ENCODE measurements at regions not wholly inside any gene's neighbourhood (a gene's known extent, or its start where the extent isn't known, plus 50 kb on each side); places are given as distances from the start of the nearest gene placed in this dataset.

- Histone ChIP-seq H3K27me3 (ENCODE audit: control insufficient read depth, insufficient read depth, low read length) (peaks cover 6% of the 10 kb centered on the region), H3K27ac (ENCODE audit: low read length) (no peak overlapping the region), H3K9me3 (ENCODE audit: control insufficient read depth, low read depth, low read length) (no peaks in the 10 kb centered on the region), H3K4me1 (ENCODE audit: control insufficient read depth, insufficient read depth, low read length) (no peaks in the 10 kb centered on the region), H3K4me3 (ENCODE audit: low read length) (no peak overlapping the region), H3K36me3 (ENCODE audit: control insufficient read depth, insufficient read depth, low read length) (no peaks in the 10 kb centered on the region)
- no peak for DNase-seq
- WGBS (ENCODE audit: insufficient coverage, low lambda C conversion rate), result no CpG with 5 or more reads among the region's 7 CpGs
Measured at GRCh38 chr2:104756118-104756517, 97.8 kb upstream of the POU3F3 start.

- no peak for DNase-seq
- WGBS (ENCODE audit: insufficient coverage, low lambda C conversion rate), result 100% methylated on average over 3 of the region's 5 CpGs
- Histone ChIP-seq H3K9me3 (ENCODE audit: control insufficient read depth, low read depth, low read length) (no peaks in the 10 kb centered on the region), H3K27me3 (ENCODE audit: control insufficient read depth, insufficient read depth, low read length) (peaks cover 6% of the 10 kb centered on the region), H3K36me3 (ENCODE audit: control insufficient read depth, insufficient read depth, low read length) (no peaks in the 10 kb centered on the region), H3K4me1 (ENCODE audit: control insufficient read depth, insufficient read depth, low read length) (no peaks in the 10 kb centered on the region), H3K4me3 (ENCODE audit: low read length) (no peak overlapping the region), H3K27ac (ENCODE audit: low read length) (no peak overlapping the region)
Measured at GRCh38 chr2:104757056-104757455, 96.9 kb upstream of the POU3F3 start.

- no CpG with 5 or more reads among the region's 9 CpGs for WGBS (ENCODE audit: insufficient coverage, low lambda C conversion rate)
- H3K4me1 ChIP-seq (ENCODE audit: control insufficient read depth, insufficient read depth, low read length), result no peaks in the 10 kb centered on the region
- H3K4me3 ChIP-seq (ENCODE audit: low read length), result no peak overlapping the region
- H3K36me3 ChIP-seq (ENCODE audit: control insufficient read depth, insufficient read depth, low read length), result no peaks in the 10 kb centered on the region
- no peaks in the 10 kb centered on the region for H3K9me3 ChIP-seq (ENCODE audit: control insufficient read depth, low read depth, low read length)
- H3K27ac ChIP-seq (ENCODE audit: low read length), result no peak overlapping the region
- DNase-seq, result no peak
- peaks cover 6% of the 10 kb centered on the region for H3K27me3 ChIP-seq (ENCODE audit: control insufficient read depth, insufficient read depth, low read length)
Measured at GRCh38 chr2:104758199-104758620, 95.7 kb upstream of the POU3F3 start.

- Histone ChIP-seq H3K4me3 (ENCODE audit: low read length) (no peak overlapping the region), H3K36me3 (ENCODE audit: control insufficient read depth, insufficient read depth, low read length) (no peaks in the 10 kb centered on the region), H3K9me3 (ENCODE audit: control insufficient read depth, low read depth, low read length) (no peaks in the 10 kb centered on the region), H3K4me1 (ENCODE audit: control insufficient read depth, insufficient read depth, low read length) (no peaks in the 10 kb centered on the region), H3K27ac (ENCODE audit: low read length) (no peak overlapping the region), H3K27me3 (ENCODE audit: control insufficient read depth, insufficient read depth, low read length) (no peaks in the 10 kb centered on the region)
- WGBS (ENCODE audit: insufficient coverage, low lambda C conversion rate), result 60% methylated on average over 1 of the region's 8 CpGs
- DNase-seq, result no peak
Measured at GRCh38 chr2:104762031-104762430, 91.9 kb upstream of the POU3F3 start.

GRCh38 chr2:104766683-104767082 is 87.2 kb upstream of the POU3F3 start:
- no peak overlapping the region for H3K27ac ChIP-seq (ENCODE audit: low read length)
- no peaks in the 10 kb centered on the region for H3K27me3 ChIP-seq (ENCODE audit: control insufficient read depth, insufficient read depth, low read length)
- DNase-seq, result no peak
- H3K36me3 ChIP-seq (ENCODE audit: control insufficient read depth, insufficient read depth, low read length), result no peaks in the 10 kb centered on the region
- H3K4me3 ChIP-seq (ENCODE audit: low read length), result no peak overlapping the region
- H3K4me1 ChIP-seq (ENCODE audit: control insufficient read depth, insufficient read depth, low read length), result no peaks in the 10 kb centered on the region
- H3K9me3 ChIP-seq (ENCODE audit: control insufficient read depth, low read depth, low read length), result no peaks in the 10 kb centered on the region
- no CpG with 5 or more reads among the region's 10 CpGs for WGBS (ENCODE audit: insufficient coverage, low lambda C conversion rate)

- WGBS (ENCODE audit: insufficient coverage, low lambda C conversion rate), result 56% methylated on average over 2 of the region's 3 CpGs
- H3K27ac ChIP-seq (ENCODE audit: low read length), result no peak overlapping the region
- no peak overlapping the region for H3K4me3 ChIP-seq (ENCODE audit: low read length)
- no peaks in the 10 kb centered on the region for H3K4me1 ChIP-seq (ENCODE audit: control insufficient read depth, insufficient read depth, low read length)
- H3K27me3 ChIP-seq (ENCODE audit: control insufficient read depth, insufficient read depth, low read length), result no peaks in the 10 kb centered on the region
- H3K36me3 ChIP-seq (ENCODE audit: control insufficient read depth, insufficient read depth, low read length), result no peaks in the 10 kb centered on the region
- DNase-seq, result no peak
- H3K9me3 ChIP-seq (ENCODE audit: control insufficient read depth, low read depth, low read length), result no peaks in the 10 kb centered on the region
Measured at GRCh38 chr2:104768694-104769093, 85.2 kb upstream of the POU3F3 start.

GRCh38 chr2:104769096-104769495 is 84.8 kb upstream of the POU3F3 start:
- Histone ChIP-seq H3K27me3 (ENCODE audit: control insufficient read depth, insufficient read depth, low read length) (no peaks in the 10 kb centered on the region), H3K36me3 (ENCODE audit: control insufficient read depth, insufficient read depth, low read length) (no peaks in the 10 kb centered on the region), H3K27ac (ENCODE audit: low read length) (no peak overlapping the region), H3K4me3 (ENCODE audit: low read length) (no peak overlapping the region), H3K4me1 (ENCODE audit: control insufficient read depth, insufficient read depth, low read length) (no peaks in the 10 kb centered on the region), H3K9me3 (ENCODE audit: control insufficient read depth, low read depth, low read length) (no peaks in the 10 kb centered on the region)
- DNase-seq, result no peak
- no CpG with 5 or more reads among the region's 1 CpG for WGBS (ENCODE audit: insufficient coverage, low lambda C conversion rate)

- Histone ChIP-seq H3K27me3 (ENCODE audit: control insufficient read depth, insufficient read depth, low read length) (no peaks in the 10 kb centered on the region), H3K27ac (ENCODE audit: low read length) (no peak overlapping the region), H3K4me1 (ENCODE audit: control insufficient read depth, insufficient read depth, low read length) (no peaks in the 10 kb centered on the region), H3K4me3 (ENCODE audit: low read length) (no peak overlapping the region), H3K36me3 (ENCODE audit: control insufficient read depth, insufficient read depth, low read length) (no peaks in the 10 kb centered on the region), H3K9me3 (ENCODE audit: control insufficient read depth, low read depth, low read length) (no peaks in the 10 kb centered on the region)
- no peak for DNase-seq
- no CpG with 5 or more reads among the region's 1 CpG for WGBS (ENCODE audit: insufficient coverage, low lambda C conversion rate)
Measured at GRCh38 chr2:104772996-104773395, 80.9 kb upstream of the POU3F3 start.

GRCh38 chr2:104774631-104775030 is 79.3 kb upstream of the POU3F3 start:
- H3K4me3 ChIP-seq (ENCODE audit: low read length), result no peak overlapping the region
- no peaks in the 10 kb centered on the region for H3K36me3 ChIP-seq (ENCODE audit: control insufficient read depth, insufficient read depth, low read length)
- H3K4me1 ChIP-seq (ENCODE audit: control insufficient read depth, insufficient read depth, low read length), result no peaks in the 10 kb centered on the region
- H3K27ac ChIP-seq (ENCODE audit: low read length), result no peak overlapping the region
- DNase-seq, result no peak
- H3K9me3 ChIP-seq (ENCODE audit: control insufficient read depth, low read depth, low read length), result no peaks in the 10 kb centered on the region
- WGBS (ENCODE audit: insufficient coverage, low lambda C conversion rate), result 14% methylated on average over 1 of the region's 3 CpGs
- H3K27me3 ChIP-seq (ENCODE audit: control insufficient read depth, insufficient read depth, low read length), result no peaks in the 10 kb centered on the region

- no CpG with 5 or more reads among the region's 2 CpGs for WGBS (ENCODE audit: insufficient coverage, low lambda C conversion rate)
- Histone ChIP-seq H3K4me3 (ENCODE audit: low read length) (no peak overlapping the region), H3K36me3 (ENCODE audit: control insufficient read depth, insufficient read depth, low read length) (no peaks in the 10 kb centered on the region), H3K4me1 (ENCODE audit: control insufficient read depth, insufficient read depth, low read length) (no peaks in the 10 kb centered on the region), H3K9me3 (ENCODE audit: control insufficient read depth, low read depth, low read length) (no peaks in the 10 kb centered on the region), H3K27ac (ENCODE audit: low read length) (no peak overlapping the region), H3K27me3 (ENCODE audit: control insufficient read depth, insufficient read depth, low read length) (no peaks in the 10 kb centered on the region)
- DNase-seq, result no peak
Measured at GRCh38 chr2:104777721-104778120, 76.2 kb upstream of the POU3F3 start.

GRCh38 chr2:104781151-104781550 is 72.8 kb upstream of the POU3F3 start:
- no peak for DNase-seq

More at GRCh38 chr2:104781151-104781550, 72.8 kb upstream of the POU3F3 start:
- Histone ChIP-seq H3K9me3 (ENCODE audit: control insufficient read depth, low read depth, low read length) (no peaks in the 10 kb centered on the region), H3K27me3 (ENCODE audit: control insufficient read depth, insufficient read depth, low read length) (peaks cover 5% of the 10 kb centered on the region), H3K4me1 (ENCODE audit: control insufficient read depth, insufficient read depth, low read length) (no peaks in the 10 kb centered on the region), H3K4me3 (ENCODE audit: low read length) (no peak overlapping the region), H3K27ac (ENCODE audit: low read length) (no peak overlapping the region), H3K36me3 (ENCODE audit: control insufficient read depth, insufficient read depth, low read length) (no peaks in the 10 kb centered on the region)
